ENCODE measurements at regions not wholly inside any gene's neighbourhood (a gene's known extent, or its start where the extent isn't known, plus 50 kb on each side); places are given as distances from the start of the nearest gene placed in this dataset.
A peak's percentile ranks its signal among the peaks of the same experiment; 100 is the strongest.

GRCh38 chr12:46131732-46132469, 136.9 kb downstream of the SLC38A1 start:
- Histone ChIP-seq H3K27ac (ENCODE audit: insufficient read depth, low read length, poor library complexity, severe bottlenecking) (no peak overlapping the region), H3K27me3 (replicated peaks; ENCODE audit: control insufficient read depth, insufficient read depth, low read length, poor library complexity, severe bottlenecking) (no peaks in the 10 kb centered on the region), H3K4me3 (ENCODE audit: insufficient read depth, low read depth, low read length, poor library complexity, severe bottlenecking) (no peak overlapping the region), H3K9me3 (ENCODE audit: control insufficient read depth, low read length) (no peaks in the 10 kb centered on the region), H3K36me3 (ENCODE audit: control insufficient read depth, insufficient read depth, low read length) (no peaks in the 10 kb centered on the region), H3K4me1 (ENCODE audit: control insufficient read depth, insufficient read depth, low read length, poor library complexity, severe bottlenecking) (no peaks in the 10 kb centered on the region)
- no peak for DNase-seq

- no peak for DNase-seq
- no peak overlapping the region for H3K4me3 ChIP-seq (ENCODE audit: insufficient read depth, low read depth, low read length, poor library complexity, severe bottlenecking)
- no peaks in the 10 kb centered on the region for H3K27me3 ChIP-seq (replicated peaks; ENCODE audit: control insufficient read depth, insufficient read depth, low read length, poor library complexity, severe bottlenecking)
- H3K9me3 ChIP-seq (ENCODE audit: control insufficient read depth, low read length) = no peaks in the 10 kb centered on the region
- peaks cover 4% of the 10 kb centered on the region for H3K4me1 ChIP-seq (ENCODE audit: control insufficient read depth, insufficient read depth, low read length, poor library complexity, severe bottlenecking)
- no peaks in the 10 kb centered on the region for H3K36me3 ChIP-seq (ENCODE audit: control insufficient read depth, insufficient read depth, low read length)
- no peak overlapping the region for H3K27ac ChIP-seq (ENCODE audit: insufficient read depth, low read length, poor library complexity, severe bottlenecking)
Observed at GRCh38 chr12:46127656-46128055, 137.3 kb upstream of the SCAF11 start.

- Histone ChIP-seq H3K27ac (ENCODE audit: insufficient read depth, low read length, poor library complexity, severe bottlenecking) (no peak overlapping the region), H3K4me3 (ENCODE audit: insufficient read depth, low read depth, low read length, poor library complexity, severe bottlenecking) (no peak overlapping the region), H3K4me1 (ENCODE audit: control insufficient read depth, insufficient read depth, low read length, poor library complexity, severe bottlenecking) (peaks cover 4% of the 10 kb centered on the region), H3K27me3 (replicated peaks; ENCODE audit: control insufficient read depth, insufficient read depth, low read length, poor library complexity, severe bottlenecking) (no peaks in the 10 kb centered on the region), H3K36me3 (ENCODE audit: control insufficient read depth, insufficient read depth, low read length) (no peaks in the 10 kb centered on the region), H3K9me3 (ENCODE audit: control insufficient read depth, low read length) (no peaks in the 10 kb centered on the region)
- DNase-seq = no peak
Observed at GRCh38 chr12:46126050-46126727, 135.8 kb upstream of the SCAF11 start.

- H3K4me1 ChIP-seq (ENCODE audit: control insufficient read depth, insufficient read depth, low read length, poor library complexity, severe bottlenecking) = peaks cover 4% of the 10 kb centered on the region
- DNase-seq = peak; percentile 9 to 38 (median 12)
- no peaks in the 10 kb centered on the region for H3K36me3 ChIP-seq (ENCODE audit: control insufficient read depth, insufficient read depth, low read length)
- no peaks in the 10 kb centered on the region for H3K27me3 ChIP-seq (replicated peaks; ENCODE audit: control insufficient read depth, insufficient read depth, low read length, poor library complexity, severe bottlenecking)
- H3K4me3 ChIP-seq (ENCODE audit: insufficient read depth, low read depth, low read length, poor library complexity, severe bottlenecking) = no peak overlapping the region
- H3K9me3 ChIP-seq (ENCODE audit: control insufficient read depth, low read length) = no peaks in the 10 kb centered on the region
- no peak overlapping the region for H3K27ac ChIP-seq (ENCODE audit: insufficient read depth, low read length, poor library complexity, severe bottlenecking)
Observed at GRCh38 chr12:46124848-46125619, 134.7 kb upstream of the SCAF11 start.

- no peak for DNase-seq
- Histone ChIP-seq H3K27me3 (replicated peaks; ENCODE audit: control insufficient read depth, insufficient read depth, low read length, poor library complexity, severe bottlenecking) (no peaks in the 10 kb centered on the region), H3K27ac (ENCODE audit: insufficient read depth, low read length, poor library complexity, severe bottlenecking) (no peak overlapping the region), H3K4me1 (ENCODE audit: control insufficient read depth, insufficient read depth, low read length, poor library complexity, severe bottlenecking) (peaks cover 4% of the 10 kb centered on the region), H3K4me3 (ENCODE audit: insufficient read depth, low read depth, low read length, poor library complexity, severe bottlenecking) (no peak overlapping the region), H3K36me3 (ENCODE audit: control insufficient read depth, insufficient read depth, low read length) (no peaks in the 10 kb centered on the region), H3K9me3 (ENCODE audit: control insufficient read depth, low read length) (no peaks in the 10 kb centered on the region)
Observed at GRCh38 chr12:46124132-46124847, 133.9 kb upstream of the SCAF11 start.

- no peaks in the 10 kb centered on the region for H3K36me3 ChIP-seq (ENCODE audit: control insufficient read depth, insufficient read depth, low read length)
Observed at GRCh38 chr12:46112364-46112763, 122.0 kb upstream of the SCAF11 start.

GRCh38 chr12:46111715-46112114, 121.3 kb upstream of the SCAF11 start:
- no peak for DNase-seq
- Histone ChIP-seq H3K4me1 (ENCODE audit: control insufficient read depth, insufficient read depth, low read length, poor library complexity, severe bottlenecking) (no peaks in the 10 kb centered on the region), H3K4me3 (ENCODE audit: insufficient read depth, low read depth, low read length, poor library complexity, severe bottlenecking) (no peak overlapping the region), H3K27me3 (replicated peaks; ENCODE audit: control insufficient read depth, insufficient read depth, low read length, poor library complexity, severe bottlenecking) (no peaks in the 10 kb centered on the region), H3K36me3 (ENCODE audit: control insufficient read depth, insufficient read depth, low read length) (no peaks in the 10 kb centered on the region), H3K9me3 (ENCODE audit: control insufficient read depth, low read length) (no peaks in the 10 kb centered on the region), H3K27ac (ENCODE audit: insufficient read depth, low read length, poor library complexity, severe bottlenecking) (no peak overlapping the region)

More at GRCh38 chr12:46112364-46112763, 122.0 kb upstream of the SCAF11 start:
- no peak overlapping the region for H3K27ac ChIP-seq (ENCODE audit: insufficient read depth, low read length, poor library complexity, severe bottlenecking)
- no peaks in the 10 kb centered on the region for H3K27me3 ChIP-seq (replicated peaks; ENCODE audit: control insufficient read depth, insufficient read depth, low read length, poor library complexity, severe bottlenecking)
- no peaks in the 10 kb centered on the region for H3K4me1 ChIP-seq (ENCODE audit: control insufficient read depth, insufficient read depth, low read length, poor library complexity, severe bottlenecking)
- H3K4me3 ChIP-seq (ENCODE audit: insufficient read depth, low read depth, low read length, poor library complexity, severe bottlenecking) = no peak overlapping the region
- no peaks in the 10 kb centered on the region for H3K9me3 ChIP-seq (ENCODE audit: control insufficient read depth, low read length)
- DNase-seq = no peak

- Histone ChIP-seq H3K27ac (ENCODE audit: insufficient read depth, low read length, poor library complexity, severe bottlenecking) (no peak overlapping the region), H3K36me3 (ENCODE audit: control insufficient read depth, insufficient read depth, low read length) (no peaks in the 10 kb centered on the region), H3K4me3 (ENCODE audit: insufficient read depth, low read depth, low read length, poor library complexity, severe bottlenecking) (no peak overlapping the region), H3K4me1 (ENCODE audit: control insufficient read depth, insufficient read depth, low read length, poor library complexity, severe bottlenecking) (no peaks in the 10 kb centered on the region), H3K9me3 (ENCODE audit: control insufficient read depth, low read length) (no peaks in the 10 kb centered on the region), H3K27me3 (replicated peaks; ENCODE audit: control insufficient read depth, insufficient read depth, low read length, poor library complexity, severe bottlenecking) (no peaks in the 10 kb centered on the region)
- DNase-seq = no peak
Observed at GRCh38 chr12:46110928-46111699, 120.7 kb upstream of the SCAF11 start.

GRCh38 chr12:46110223-46110611, 119.8 kb upstream of the SCAF11 start:
- Histone ChIP-seq H3K36me3 (ENCODE audit: control insufficient read depth, insufficient read depth, low read length) (no peaks in the 10 kb centered on the region), H3K4me1 (ENCODE audit: control insufficient read depth, insufficient read depth, low read length, poor library complexity, severe bottlenecking) (no peaks in the 10 kb centered on the region), H3K9me3 (ENCODE audit: control insufficient read depth, low read length) (no peaks in the 10 kb centered on the region), H3K4me3 (ENCODE audit: insufficient read depth, low read depth, low read length, poor library complexity, severe bottlenecking) (no peak overlapping the region), H3K27ac (ENCODE audit: insufficient read depth, low read length, poor library complexity, severe bottlenecking) (no peak overlapping the region), H3K27me3 (replicated peaks; ENCODE audit: control insufficient read depth, insufficient read depth, low read length, poor library complexity, severe bottlenecking) (no peaks in the 10 kb centered on the region)
- DNase-seq = no peak
